ENCODE measurements at regions not wholly inside any gene's neighbourhood (a gene's known extent, or its start where the extent isn't known, plus 50 kb on each side); places are given as distances from the start of the nearest gene placed in this dataset.

GRCh38 chr11:110377434-110377833 lies 52.3 kb upstream of the FDX1 start:
- Histone ChIP-seq H3K36me3 (ENCODE audit: control insufficient read depth in 4 of 4, insufficient read depth in 3 of 4, low read depth in 1 of 4, low read length in 3 of 4) (no peaks in the 10 kb centered on the region), H3K9ac (ENCODE audit: low read depth in 1 of 2, low read length in 2 of 2) (no peak overlapping the region), H3K27me3 (ENCODE audit: control insufficient read depth in 4 of 4, insufficient read depth in 4 of 4, low read length in 3 of 4) (no peaks in the 10 kb centered on the region), H3K4me3 (ENCODE audit: low read depth in 1 of 3, low read length in 3 of 3) (no peak overlapping the region), H3K9me3 (ENCODE audit: control insufficient read depth in 4 of 4, low read length in 3 of 4) (no peaks in the 10 kb centered on the region), H3K27ac (ENCODE audit: low read depth in 1 of 2, low read length in 2 of 2) (peak overlapping the region; percentile 70 to 73), H3K4me1 (ENCODE audit: control insufficient read depth in 4 of 4, insufficient read depth in 4 of 4, low read length in 3 of 4) (peaks cover 0 to 33% (median 18%) of the 10 kb centered on the region in 4 donors)
- TF ChIP-seq ZBTB33 (IDR thresholded peaks at IDR 0.05) (no peak), REST (IDR thresholded peaks at IDR 0.05) (no peak), FOXA2 (IDR thresholded peaks at IDR 0.05) (peak; percentile 4), GABPA (IDR thresholded peaks at IDR 0.05 in 1 of 2, conservative IDR thresholded peaks at IDR 0.05 in 1 of 2) (no peak), SP1 (IDR thresholded peaks at IDR 0.05) (peak; percentile 59), ATF3 (IDR thresholded peaks at IDR 0.05) (no peak), EGR1 (IDR thresholded peaks at IDR 0.05; ENCODE audit: low read depth in 2 of 2) (peak in 1 of 2 donors; percentile 34), NR2F2 (IDR thresholded peaks at IDR 0.05) (no peak), HNF4A (conservative IDR thresholded peaks at IDR 0.05) (peak; percentile 94 to 97), RXRA (IDR thresholded peaks at IDR 0.05) (peak; percentile 53 to 62), YY1 (IDR thresholded peaks at IDR 0.05) (no peak), CTCF (IDR thresholded peaks at IDR 0.05; ENCODE audit: low read depth, low read length, missing input control) (no peak), TAF1 (conservative IDR thresholded peaks at IDR 0.05) (no peak), HNF4G (IDR thresholded peaks at IDR 0.05) (peak; percentile 64), FOXA1 (IDR thresholded peaks at IDR 0.05) (no peak), MAX (IDR thresholded peaks at IDR 0.05) (no peak)
- 47% methylated on average over 3 of the region's 3 CpGs for WGBS
- no peak for DNase-seq (ENCODE audit: low spot score)

GRCh38 chr11:110379261-110379660 lies 50.5 kb upstream of the FDX1 start:
- peaks cover 0 to 26% (median 17%) of the 10 kb centered on the region in 4 donors for H3K4me1 ChIP-seq (ENCODE audit: control insufficient read depth in 4 of 4, insufficient read depth in 4 of 4, low read length in 3 of 4)
- no peaks in the 10 kb centered on the region for H3K36me3 ChIP-seq (ENCODE audit: control insufficient read depth in 4 of 4, insufficient read depth in 3 of 4, low read depth in 1 of 4, low read length in 3 of 4)
- H3K4me3 ChIP-seq (ENCODE audit: low read depth in 1 of 3, low read length in 3 of 3) = no peak overlapping the region
- H3K27ac ChIP-seq (ENCODE audit: low read depth in 1 of 2, low read length in 2 of 2) = no peak overlapping the region
- H3K27me3 ChIP-seq (ENCODE audit: control insufficient read depth in 4 of 4, insufficient read depth in 4 of 4, low read length in 3 of 4) = no peaks in the 10 kb centered on the region
- TF ChIP-seq ATF3 (IDR thresholded peaks at IDR 0.05) (no peak), FOXA1 (IDR thresholded peaks at IDR 0.05) (no peak), REST (IDR thresholded peaks at IDR 0.05) (no peak), TAF1 (conservative IDR thresholded peaks at IDR 0.05) (no peak), RXRA (IDR thresholded peaks at IDR 0.05) (no peak)
- no peak for DNase-seq (ENCODE audit: low spot score)
- H3K9me3 ChIP-seq (ENCODE audit: control insufficient read depth in 4 of 4, low read length in 3 of 4) = no peaks in the 10 kb centered on the region
- 87% methylated on average over 3 of the region's 3 CpGs for WGBS
- H3K9ac ChIP-seq (ENCODE audit: low read depth in 1 of 2, low read length in 2 of 2) = no peak overlapping the region
